T-helper 1 cell treated with Interleukin-12 subunit alpha and Interleukin-12 subunit beta and Interleukin-4 antibody, amounts not matched to agents 30 μg/mL and 1 μg/mL, for 36 hours (primary cell): ENCODE measurements at regions not wholly inside any gene's neighbourhood (a gene's known extent, or its start where the extent isn't known, plus 50 kb on each side); places are given as distances from the start of the nearest gene placed in this dataset.
"Not testable (repeated sequence)": the region's sequence is repeated elsewhere in the genome, so short reads cannot be mapped to it uniquely, and the experiment has no call there.

Experiments
- H3K27ac Mint-ChIP-seq: one replicate; pipeline ENCODE4 v1.8.0; 2021; ENCODE audit warnings: mild to moderate bottlenecking, mixed read lengths
- H3K27me3 Mint-ChIP-seq: one replicate; pipeline ENCODE4 v1.8.0; 2021; ENCODE audit warnings: low read depth, mixed read lengths
- H3K36me3 Mint-ChIP-seq: one replicate; pipeline ENCODE4 v1.8.0; 2021; ENCODE audit warnings: low read depth, mixed read lengths
- H3K4me1 Mint-ChIP-seq: one replicate; pipeline ENCODE4 v1.8.0; 2021; ENCODE audit warnings: low read depth, mixed read lengths
- H3K4me3 Mint-ChIP-seq: one replicate; pipeline ENCODE4 v1.8.0; 2021; ENCODE audit warnings: mild to moderate bottlenecking, moderate library complexity, mixed read lengths
- H3K9me3 Mint-ChIP-seq: one replicate; pipeline ENCODE4 v1.8.0; 2021; ENCODE audit warnings: mixed read lengths

- Mint-ChIP-seq H3K27ac (no peak overlapping the region), H3K4me3 (no peak overlapping the region), H3K4me1 (no peaks in the 10 kb centered on the region), H3K27me3 (no peaks in the 10 kb centered on the region), H3K9me3 (peaks cover 28% of the 10 kb centered on the region), H3K36me3 (no peaks in the 10 kb centered on the region)
These were observed 489.4 kb upstream of the ZP4 start for GRCh38 chr1:238380167-238380566.

- not testable (repeated sequence) for H3K27ac Mint-ChIP-seq, H3K27me3 Mint-ChIP-seq, H3K4me1 Mint-ChIP-seq, H3K36me3 Mint-ChIP-seq, H3K4me3 Mint-ChIP-seq
- H3K9me3 Mint-ChIP-seq, result peaks cover 27% of the 10 kb centered on the region
These were observed 488.7 kb upstream of the ZP4 start for GRCh38 chr1:238379446-238379845.

DNA sequence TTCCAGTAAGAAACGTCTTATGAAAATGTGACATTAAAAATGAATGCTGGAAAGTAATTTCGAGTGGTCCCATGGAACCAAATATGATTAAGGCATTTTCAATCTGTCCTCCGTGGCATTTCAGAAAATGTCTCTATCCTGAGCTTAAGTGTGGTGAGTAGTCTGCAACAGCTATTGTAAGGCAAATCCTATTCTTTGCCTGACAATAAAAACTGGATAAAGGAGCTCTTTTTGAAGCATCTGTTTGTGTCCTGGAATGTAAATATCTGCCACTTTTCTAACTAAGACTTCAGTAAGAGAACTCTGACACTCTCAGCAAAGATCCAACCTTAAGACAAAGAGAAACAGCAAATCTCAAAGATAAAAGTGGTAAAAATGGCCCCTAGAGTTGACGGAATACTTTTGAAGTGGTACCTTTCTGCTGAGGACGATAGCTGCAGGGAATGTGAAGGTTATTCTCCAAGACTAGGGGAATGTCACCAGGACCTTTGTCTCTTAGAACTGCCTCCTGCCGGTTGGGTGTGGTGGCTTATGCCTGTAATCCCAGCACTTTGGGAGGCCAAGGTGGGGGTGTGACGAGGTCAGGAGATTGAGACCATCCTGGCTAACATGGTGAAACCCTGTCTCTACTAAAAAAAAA is 486.7 kb upstream of the ZP4 start:
- Mint-ChIP-seq H3K4me3 (no peak overlapping the region), H3K9me3 (peaks cover 19% of the 10 kb centered on the region), H3K36me3 (no peaks in the 10 kb centered on the region), H3K27me3 (no peaks in the 10 kb centered on the region), H3K27ac (no peak overlapping the region), H3K4me1 (no peaks in the 10 kb centered on the region)

GRCh38 chr1:238370599-238370998 is 479.9 kb upstream of the ZP4 start:
- Mint-ChIP-seq H3K9me3 (peaks cover 19% of the 10 kb centered on the region), H3K4me3 (no peak overlapping the region), H3K27ac (no peak overlapping the region), H3K27me3 (no peaks in the 10 kb centered on the region), H3K4me1 (no peaks in the 10 kb centered on the region), H3K36me3 (no peaks in the 10 kb centered on the region)

- no peak overlapping the region for H3K4me3 Mint-ChIP-seq
- H3K9me3 Mint-ChIP-seq, result peaks cover 24% of the 10 kb centered on the region
- no peak overlapping the region for H3K27ac Mint-ChIP-seq
- no peaks in the 10 kb centered on the region for H3K27me3 Mint-ChIP-seq
- H3K4me1 Mint-ChIP-seq, result no peaks in the 10 kb centered on the region
- no peaks in the 10 kb centered on the region for H3K36me3 Mint-ChIP-seq
These were observed 473.6 kb upstream of the ZP4 start for GRCh38 chr1:238364214-238364892.

- peaks cover 11% of the 10 kb centered on the region for H3K9me3 Mint-ChIP-seq
- no peak overlapping the region for H3K27ac Mint-ChIP-seq
- H3K4me3 Mint-ChIP-seq, result no peak overlapping the region
- H3K4me1 Mint-ChIP-seq, result no peaks in the 10 kb centered on the region
- H3K27me3 Mint-ChIP-seq, result no peaks in the 10 kb centered on the region
- no peaks in the 10 kb centered on the region for H3K36me3 Mint-ChIP-seq
These were observed 469.8 kb upstream of the ZP4 start for GRCh38 chr1:238360474-238360873.

DNA sequence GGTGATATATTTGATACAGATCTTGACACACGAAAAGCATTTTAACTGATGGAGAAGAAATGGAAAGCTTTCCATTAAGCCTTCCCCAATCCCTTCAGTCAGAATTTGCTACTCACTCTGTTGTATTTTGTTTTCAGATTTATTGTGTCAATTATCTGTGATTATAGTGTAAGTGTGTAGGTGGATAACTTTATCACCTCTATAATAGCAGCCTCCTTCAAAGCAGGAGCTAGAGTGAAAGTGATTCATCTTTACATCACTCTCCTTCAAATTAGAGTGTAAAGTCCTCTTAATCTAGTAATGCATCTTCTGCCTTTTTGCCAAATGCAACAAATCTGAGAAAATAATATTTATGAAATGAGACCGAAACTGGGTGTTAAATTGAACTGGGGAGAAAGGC is 459.7 kb upstream of the ZP4 start:
- no peaks in the 10 kb centered on the region for H3K4me1 Mint-ChIP-seq
- no peak overlapping the region for H3K4me3 Mint-ChIP-seq
- H3K36me3 Mint-ChIP-seq, result no peaks in the 10 kb centered on the region
- peaks cover 13% of the 10 kb centered on the region for H3K9me3 Mint-ChIP-seq
- H3K27ac Mint-ChIP-seq, result no peak overlapping the region
- no peaks in the 10 kb centered on the region for H3K27me3 Mint-ChIP-seq

- Mint-ChIP-seq H3K36me3 (no peaks in the 10 kb centered on the region), H3K9me3 (peaks cover 10% of the 10 kb centered on the region), H3K27me3 (no peaks in the 10 kb centered on the region), H3K4me1 (no peaks in the 10 kb centered on the region), H3K4me3 (no peak overlapping the region), H3K27ac (no peak overlapping the region)
These were observed 455.6 kb upstream of the ZP4 start for GRCh38 chr1:238346340-238346739.

GRCh38 chr1:238345837-238346236 is 455.1 kb upstream of the ZP4 start:
- no peak overlapping the region for H3K4me3 Mint-ChIP-seq

DNA sequence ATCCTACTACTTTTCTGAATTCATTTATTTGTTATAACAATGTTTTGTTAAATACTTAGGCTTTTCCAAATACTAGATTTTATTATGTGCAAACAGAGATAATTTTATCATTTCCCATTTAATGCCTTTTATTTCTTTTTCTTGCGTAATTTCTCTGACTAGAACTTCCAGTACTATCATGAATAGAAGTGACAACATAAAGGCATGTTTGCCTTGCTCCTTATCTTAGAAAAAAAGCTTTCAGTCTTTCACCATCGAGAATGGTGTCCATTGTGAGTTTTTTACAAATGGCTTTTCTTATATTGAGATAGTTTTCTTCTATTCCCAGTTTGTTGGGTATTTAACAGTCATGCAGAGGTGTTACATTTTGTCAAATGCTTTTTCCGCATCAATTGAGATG is 453.1 kb upstream of the ZP4 start:
- H3K27ac Mint-ChIP-seq, result no peak overlapping the region
- no peaks in the 10 kb centered on the region for H3K4me1 Mint-ChIP-seq
- H3K36me3 Mint-ChIP-seq, result no peaks in the 10 kb centered on the region
- no peak overlapping the region for H3K4me3 Mint-ChIP-seq
- H3K9me3 Mint-ChIP-seq, result peaks cover 7% of the 10 kb centered on the region
- H3K27me3 Mint-ChIP-seq, result no peaks in the 10 kb centered on the region

More at GRCh38 chr1:238345837-238346236, 455.1 kb upstream of the ZP4 start:
- no peaks in the 10 kb centered on the region for H3K36me3 Mint-ChIP-seq
- no peak overlapping the region for H3K27ac Mint-ChIP-seq
- no peaks in the 10 kb centered on the region for H3K4me1 Mint-ChIP-seq
- H3K27me3 Mint-ChIP-seq, result no peaks in the 10 kb centered on the region
- H3K9me3 Mint-ChIP-seq, result peaks cover 10% of the 10 kb centered on the region

GRCh38 chr1:238341395-238341794 is 450.7 kb upstream of the ZP4 start:
- Mint-ChIP-seq H3K4me1 (no peaks in the 10 kb centered on the region), H3K36me3 (no peaks in the 10 kb centered on the region), H3K27ac (no peak overlapping the region), H3K4me3 (no peak overlapping the region), H3K27me3 (no peaks in the 10 kb centered on the region), H3K9me3 (peaks cover 14% of the 10 kb centered on the region)

DNA sequence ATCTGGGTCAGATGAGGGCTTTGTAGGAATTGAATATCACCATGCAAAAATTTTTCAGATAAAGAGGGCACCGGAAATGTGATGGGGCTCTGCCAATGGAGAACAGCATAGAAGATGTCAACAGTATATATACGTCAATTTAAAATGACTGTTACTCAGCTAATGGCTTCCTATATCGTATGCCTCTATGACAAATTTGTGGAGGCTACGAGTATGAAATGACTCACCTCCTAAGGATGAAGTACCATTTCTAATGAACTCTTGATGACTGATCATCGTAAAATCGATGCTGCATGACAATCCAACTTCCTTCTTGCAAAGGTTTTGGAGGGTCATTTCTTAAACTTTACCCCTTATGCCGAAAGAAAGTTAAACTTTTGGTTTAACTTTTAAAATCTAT is 450.3 kb upstream of the ZP4 start:
- no peaks in the 10 kb centered on the region for H3K36me3 Mint-ChIP-seq
- H3K4me3 Mint-ChIP-seq, result no peak overlapping the region
- no peaks in the 10 kb centered on the region for H3K4me1 Mint-ChIP-seq
- H3K27ac Mint-ChIP-seq, result no peak overlapping the region
- peaks cover 14% of the 10 kb centered on the region for H3K9me3 Mint-ChIP-seq
- no peaks in the 10 kb centered on the region for H3K27me3 Mint-ChIP-seq

DNA sequence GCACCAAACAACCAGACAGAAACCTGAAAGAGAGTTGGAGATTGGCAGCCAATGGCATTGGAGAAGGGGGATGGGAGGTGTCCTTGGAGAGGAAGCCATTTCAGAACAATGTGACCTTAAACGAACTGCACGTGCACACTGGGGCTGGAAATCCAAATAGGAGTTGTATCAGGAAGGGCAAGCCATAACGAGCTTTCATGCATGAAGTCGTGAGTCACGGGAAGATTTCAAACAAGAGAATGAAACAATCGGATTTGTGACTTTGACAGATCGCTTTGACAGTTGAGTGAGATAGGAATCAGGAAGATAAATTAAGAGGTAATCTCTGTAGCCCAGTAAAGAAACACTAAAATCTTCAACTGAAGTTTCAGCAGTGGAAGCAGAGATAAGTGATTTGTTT is 445.8 kb upstream of the ZP4 start:
- Mint-ChIP-seq H3K4me1 (no peaks in the 10 kb centered on the region), H3K36me3 (no peaks in the 10 kb centered on the region), H3K9me3 (peaks cover 10% of the 10 kb centered on the region), H3K4me3 (no peak overlapping the region), H3K27me3 (no peaks in the 10 kb centered on the region), H3K27ac (no peak overlapping the region)

GRCh38 chr1:238334170-238334569 is 443.4 kb upstream of the ZP4 start:
- no peaks in the 10 kb centered on the region for H3K4me1 Mint-ChIP-seq

DNA sequence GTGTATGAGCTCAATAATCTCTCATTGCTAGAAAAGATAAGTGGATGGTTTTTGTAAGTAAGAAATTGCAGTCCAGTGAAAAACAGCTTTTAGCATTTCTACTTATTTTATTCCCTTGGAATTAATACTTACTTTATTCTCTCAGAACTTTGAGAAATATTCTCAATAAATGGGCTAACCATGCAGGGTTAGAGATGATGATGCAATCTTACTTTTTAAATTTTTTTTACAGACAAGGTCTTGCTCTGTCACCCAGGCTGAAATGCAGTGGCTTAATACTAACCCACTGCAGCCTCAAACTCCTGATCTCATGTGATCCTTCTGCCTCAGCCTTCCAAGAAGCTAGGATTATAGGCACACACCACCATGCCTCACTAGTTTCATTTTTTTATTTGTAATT is 440.8 kb upstream of the ZP4 start:
- no peak overlapping the region for H3K4me3 Mint-ChIP-seq
- H3K4me1 Mint-ChIP-seq, result no peaks in the 10 kb centered on the region
- no peaks in the 10 kb centered on the region for H3K36me3 Mint-ChIP-seq
- peaks cover 2% of the 10 kb centered on the region for H3K9me3 Mint-ChIP-seq
- H3K27me3 Mint-ChIP-seq, result no peaks in the 10 kb centered on the region
- H3K27ac Mint-ChIP-seq, result no peak overlapping the region

More at GRCh38 chr1:238334170-238334569, 443.4 kb upstream of the ZP4 start:
- H3K36me3 Mint-ChIP-seq, result no peaks in the 10 kb centered on the region
- H3K9me3 Mint-ChIP-seq, result peaks cover 10% of the 10 kb centered on the region
- H3K4me3 Mint-ChIP-seq, result no peak overlapping the region
- no peaks in the 10 kb centered on the region for H3K27me3 Mint-ChIP-seq
- no peak overlapping the region for H3K27ac Mint-ChIP-seq
